NAMALWA (cell line): ENCODE measurements at regions not wholly inside any gene's neighbourhood (a gene's known extent, or its start where the extent isn't known, plus 50 kb on each side); places are given as distances from the start of the nearest gene placed in this dataset.
"Not testable (repeated sequence)": the region's sequence is repeated elsewhere in the genome, so short reads cannot be mapped to it uniquely, and the experiment has no call there.

Experiments
- DNase-seq: peaks from one replicate; pipeline ENCODE4 v3.0.0-alpha.2; 2015; ENCODE audit warnings: low spot score

GRCh38 chr21:19076031-19076430 is 672.4 kb upstream of the TMPRSS15 start:
- no peak for DNase-seq

GRCh38 chr21:19109694-19110093 is 706.1 kb upstream of the TMPRSS15 start:
- DNase-seq = no peak

- not testable (repeated sequence) for DNase-seq
These were observed 715.7 kb upstream of the TMPRSS15 start for GRCh38 chr21:19119259-19119658.

- no peak for DNase-seq
These were observed 717.0 kb upstream of the TMPRSS15 start for GRCh38 chr21:19120591-19120990.

- DNase-seq = no peak
These were observed 718.8 kb upstream of the TMPRSS15 start for GRCh38 chr21:19122356-19122755.

GRCh38 chr21:19123053-19123452 is 719.5 kb upstream of the TMPRSS15 start:
- DNase-seq = no peak

DNA sequence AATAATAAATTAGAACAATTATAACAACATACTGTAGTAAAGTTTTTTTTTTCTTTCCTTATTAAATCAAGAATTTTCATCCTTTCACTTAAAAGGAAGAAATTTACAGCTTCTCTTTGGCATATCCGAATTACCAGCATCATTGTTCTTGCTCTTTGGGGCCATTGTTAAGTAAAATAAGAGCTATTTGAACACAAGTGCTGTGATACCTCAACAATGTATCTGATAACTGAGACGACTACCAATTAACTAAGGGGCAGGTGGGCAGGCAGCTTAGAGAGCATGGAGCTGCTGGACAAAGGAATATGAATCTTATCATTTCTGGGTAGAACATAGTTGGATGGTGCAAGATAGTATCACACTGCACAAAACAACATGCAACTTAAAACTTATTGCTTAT is 719.9 kb upstream of the TMPRSS15 start:
- DNase-seq = no peak

GRCh38 chr21:19124691-19125090 is 721.1 kb upstream of the TMPRSS15 start:
- DNase-seq = no peak

DNA sequence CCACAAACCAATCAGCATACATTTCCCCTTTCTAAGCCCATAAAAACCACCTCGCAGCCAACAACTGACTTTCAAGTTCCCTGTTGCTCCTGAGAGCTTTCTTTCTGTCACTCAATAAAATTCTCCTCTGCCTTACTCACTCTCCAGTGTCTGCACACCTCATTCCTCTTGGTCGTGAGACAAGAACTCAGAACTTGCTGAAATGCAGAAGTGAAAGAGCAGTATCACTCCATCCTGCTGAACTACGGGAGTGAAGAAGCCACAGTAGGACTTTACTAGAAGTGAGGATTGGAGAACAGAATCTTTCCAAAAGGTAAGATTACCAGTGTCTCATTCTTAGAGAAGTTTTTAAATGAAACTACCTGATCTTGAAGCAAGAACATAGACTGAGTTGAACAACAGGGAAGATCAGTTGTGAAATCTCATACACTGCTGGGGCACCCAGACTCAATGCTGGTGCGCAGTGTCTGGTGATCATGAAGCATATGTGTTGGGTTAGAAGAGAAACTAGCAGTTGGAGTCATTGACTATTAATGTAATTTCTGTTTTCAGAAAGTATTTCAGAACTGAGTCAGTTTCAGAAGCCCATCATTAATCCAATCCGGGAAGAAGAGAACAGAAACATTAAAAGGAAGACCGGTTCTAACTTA is 726.9 kb upstream of the TMPRSS15 start:
- peak; percentile 19 for DNase-seq

GRCh38 chr21:19141511-19141910 is 737.9 kb upstream of the TMPRSS15 start:
- no peak for DNase-seq

- no peak for DNase-seq
These were observed 742.2 kb upstream of the TMPRSS15 start for GRCh38 chr21:19145682-19146293.

- DNase-seq = no peak
These were observed 744.5 kb upstream of the TMPRSS15 start for GRCh38 chr21:19148056-19148455.

- DNase-seq = no peak
These were observed 768.0 kb upstream of the TMPRSS15 start for GRCh38 chr21:19171585-19171984.

DNA sequence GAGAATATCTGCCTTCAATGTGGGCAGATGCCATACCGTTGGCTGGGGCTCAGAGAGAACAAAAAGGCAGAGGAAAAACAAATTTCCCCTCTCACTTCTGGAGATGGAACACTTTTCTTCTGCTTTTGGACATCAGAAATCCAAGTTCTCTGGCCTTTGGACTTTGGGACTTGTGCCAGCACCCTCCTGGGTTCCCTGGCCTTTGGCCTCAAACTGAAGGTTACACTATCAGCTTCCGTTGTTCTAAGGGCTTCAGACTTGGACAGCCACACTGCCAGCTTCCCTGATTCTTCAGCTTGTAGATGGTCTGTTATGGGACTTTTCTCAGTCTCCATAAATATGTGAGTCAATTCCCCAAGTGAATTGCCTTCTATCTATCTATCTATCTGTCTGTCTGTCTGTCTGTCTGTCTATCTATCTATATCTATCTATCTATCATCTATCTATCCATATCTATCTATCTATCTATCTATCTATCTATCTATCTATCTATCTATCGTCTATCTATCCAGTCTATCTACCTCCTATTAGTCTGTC is 778.1 kb upstream of the TMPRSS15 start:
- no peak for DNase-seq

DNA sequence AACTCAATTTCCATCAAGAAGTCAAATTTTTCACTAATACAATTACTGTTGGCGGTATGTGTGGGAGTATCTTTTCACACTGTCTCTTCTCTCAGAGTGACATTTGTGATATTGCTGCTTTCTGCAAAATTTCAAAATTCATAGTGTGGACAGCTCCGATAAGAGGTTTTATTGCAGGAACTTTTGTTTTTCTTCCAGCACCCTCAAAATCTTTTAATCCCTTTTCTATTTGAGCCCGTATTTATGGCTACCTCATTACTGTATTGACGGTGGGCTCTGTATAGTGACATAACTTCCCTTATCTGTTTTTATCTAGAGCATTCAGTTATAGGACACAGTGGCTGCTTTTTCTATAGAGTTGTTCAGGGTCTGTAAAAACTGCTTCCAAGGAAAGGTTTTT is 794.4 kb upstream of the TMPRSS15 start:
- no peak for DNase-seq

DNA sequence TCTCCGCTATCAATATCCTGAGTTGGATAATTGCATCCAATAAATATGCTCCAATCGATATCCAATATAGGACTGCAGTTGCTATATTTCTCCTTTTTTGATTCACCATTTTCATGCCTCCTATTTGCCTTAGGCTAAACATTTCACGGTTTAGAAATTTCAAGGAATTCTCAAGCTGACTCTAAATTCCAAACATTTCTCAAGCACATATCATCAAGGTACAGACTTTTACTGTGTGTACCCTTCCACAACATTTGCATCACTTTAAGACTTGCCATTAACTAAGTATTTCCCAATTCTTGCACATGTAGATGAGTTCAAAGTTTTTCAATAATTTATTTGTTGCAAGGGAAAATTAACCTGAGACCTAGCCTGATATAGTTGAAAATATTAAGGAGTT is 795.2 kb upstream of the TMPRSS15 start:
- DNase-seq = no peak

GRCh38 chr21:19218163-19218562 is 814.6 kb upstream of the TMPRSS15 start:
- DNase-seq = no peak

GRCh38 chr21:19224090-19224489 is 820.5 kb upstream of the TMPRSS15 start:
- DNase-seq = no peak

- no peak for DNase-seq
These were observed 824.6 kb upstream of the TMPRSS15 start for GRCh38 chr21:19228226-19228625.

DNA sequence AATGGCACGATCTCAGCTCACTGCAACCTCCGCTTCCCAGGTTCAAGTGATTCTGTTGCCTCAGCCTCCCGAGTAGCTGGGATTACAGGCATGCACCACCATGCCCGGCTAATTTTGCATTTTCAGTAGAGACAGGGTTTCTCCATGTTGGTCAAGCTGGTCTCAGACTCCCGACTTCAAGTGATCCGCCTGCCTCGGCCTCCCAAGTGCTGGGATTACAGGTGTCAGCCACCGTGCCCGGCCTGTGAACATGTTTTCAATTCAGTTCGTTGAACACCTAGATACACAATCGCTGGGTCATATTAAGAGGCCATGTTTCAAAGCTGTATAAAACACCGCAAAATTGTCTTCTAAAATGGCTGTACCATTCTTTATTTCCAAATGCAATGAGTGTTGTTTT is 830.3 kb upstream of the TMPRSS15 start:
- DNase-seq = not testable (repeated sequence)

- DNase-seq = no peak
These were observed 832.6 kb upstream of the TMPRSS15 start for GRCh38 chr21:19236209-19236608.

DNA sequence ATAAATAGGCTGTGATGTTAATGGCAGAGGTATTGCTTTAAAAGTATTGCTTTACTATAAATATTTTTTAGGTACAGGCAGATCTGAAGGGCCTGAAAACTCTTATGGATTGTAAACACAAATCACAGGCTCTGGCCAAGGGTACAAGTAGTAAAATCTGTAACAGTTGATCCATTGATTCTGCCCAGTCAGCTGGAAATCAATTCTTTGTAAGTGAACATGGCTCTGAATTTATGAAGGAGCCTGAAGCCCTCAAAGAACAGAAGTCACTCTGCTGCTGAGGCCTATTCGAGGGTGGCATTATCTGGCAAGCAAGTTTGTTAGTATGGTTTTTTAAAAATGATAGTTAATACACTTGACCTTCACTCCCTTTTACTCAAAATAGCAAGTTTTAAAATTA is 834.0 kb upstream of the TMPRSS15 start:
- DNase-seq = no peak

- no peak for DNase-seq
These were observed 836.1 kb upstream of the TMPRSS15 start for GRCh38 chr21:19239696-19240095.
